HCT116 (cell line): ENCODE measurements at regions not wholly inside any gene's neighbourhood (a gene's known extent, or its start where the extent isn't known, plus 50 kb on each side); places are given as distances from the start of the nearest gene placed in this dataset.

Experiments used
- ATAC-seq: fragments of 200-7000 bp; cut with Tn5 transposase; 2 replicates; pipeline ENCODE4 v1.9.1; 2020; ENCODE audit warnings: mild to moderate bottlenecking, moderate library complexity
- BruUV-seq: library from RNA; stranded (reverse); fragments of 400-500 nt; replicated peaks from 2 replicates; lab custom pipeline; 2021; lab: Mats Ljungman, UMichigan
- CTCF ChIA-PET: fragments of 300-600 bp; sonication (Branson Sonifier 250); formaldehyde crosslinking; loops from one replicate; lab custom pipeline; 2021; ENCODE audit warnings: antibody characterized with exemption; lab: Charles Lee
- POLR2A ChIA-PET: fragments of 300-600, 350-600 bp; sonication (Branson Sonifier 250); formaldehyde crosslinking; loops from one replicate; lab custom pipeline; 2021; ENCODE audit warnings: antibody characterized with exemption; lab: Charles Lee
- RAD21 ChIA-PET, 2 experiments: fragments of 300-600 bp; sonication (Branson Sonifier 250); formaldehyde crosslinking; loops; one replicate each; lab custom pipeline; 2023; ENCODE audit warnings: low total read pairs in 2 of 2; ENCODE audit not compliant: uncharacterized antibody in 2 of 2, unreplicated experiment in 2 of 2, low non-redundant PET in 1 of 2; lab: Charles Lee
- DNase-seq: peaks from one replicate; pipeline ENCODE4 v3.0.0-alpha.2; 2010; ENCODE audit warnings: low read depth, low spot score
- H2AFZ ChIP-seq: fragments of 200-600 bp; shearing (Covaris generic), sonication (generic); 2 replicates; pipeline ENCODE4 v1.6.1; 2017; ENCODE audit warnings: low read depth, mixed run types, mixed read lengths, antibody characterized with exemption, low read length; ENCODE audit not compliant: poor library complexity, severe bottlenecking
- H3K27ac ChIP-seq: 2 replicates; pipeline ENCODE4 v1.5.1; 2012; ENCODE audit warnings: low read depth, low read length
- H3K27me3 ChIP-seq: fragments of 200-600 bp; sonication (generic); 2 replicates; pipeline ENCODE4 v1.6.1; 2016; ENCODE audit warnings: mixed run types, low read length, mixed read lengths; ENCODE audit not compliant: insufficient read depth
- H3K36me3 ChIP-seq, 2 experiments: fragments of 200-500 bp in 1 of 2; fragments of 200-600 bp in 1 of 2; sonication (Bioruptor generic) in 1 of 2; sonication (generic) in 1 of 2; 2 replicates each; pipeline versions ENCODE4 v1.5.1 to v1.6.1; 2014 to 2016; ENCODE audit warnings: low read length in 2 of 2, inconsistent platforms in 1 of 2, mixed read lengths in 1 of 2, mixed run types in 1 of 2; ENCODE audit not compliant: insufficient read depth in 2 of 2, control insufficient read depth in 1 of 2
- H3K4me1 ChIP-seq, 2 experiments: fragments of 200-600 bp in 1 of 2; sonication (generic) in 1 of 2; 2 replicates each; pipeline versions ENCODE4 v1.5.1 to v1.6.1; 2012 to 2017; ENCODE audit warnings: low read length in 2 of 2, inconsistent platforms in 1 of 2, mild to moderate bottlenecking in 1 of 2, mixed read lengths in 1 of 2, mixed run types in 1 of 2, moderate library complexity in 1 of 2; ENCODE audit not compliant: insufficient read depth in 2 of 2, control insufficient read depth in 1 of 2
- H3K4me2 ChIP-seq: fragments of 200-600 bp; sonication (generic); 2 replicates; pipeline ENCODE4 v1.6.1; 2017; ENCODE audit warnings: mixed run types, low read length, mixed read lengths
- H3K4me3 ChIP-seq, 2 experiments: fragments of 200-600 bp in 1 of 2; sonication (generic) in 1 of 2; replicated peaks in 1 of 2; 2 replicates each; pipeline ENCODE4 v1.5.1; 2011 to 2016; ENCODE audit warnings: low read length in 2 of 2, control low read depth in 1 of 2, low read depth in 1 of 2, mild to moderate bottlenecking in 1 of 2, mixed read lengths in 1 of 2, mixed run types in 1 of 2
- H3K79me2 ChIP-seq: fragments of 200-600 bp; sonication (generic); 2 replicates; pipeline ENCODE4 v1.6.1; 2017; ENCODE audit warnings: mild to moderate bottlenecking, mixed run types, low read length, moderate library complexity, mixed read lengths; ENCODE audit not compliant: insufficient read depth
- H3K9ac ChIP-seq: fragments of 200-600 bp; sonication (generic); 2 replicates; pipeline ENCODE4 v1.6.1; 2016; ENCODE audit warnings: low read length, mixed read lengths
- H3K9me2 ChIP-seq: fragments of 200-600 bp; sonication (generic), shearing (Covaris generic); 2 replicates; pipeline ENCODE4 v1.6.1; 2017; ENCODE audit warnings: mixed run types, mild to moderate bottlenecking, moderate library complexity; ENCODE audit not compliant: insufficient read depth
- H3K9me3 ChIP-seq, 2 experiments: fragments of 200-500 bp in 1 of 2; fragments of 200-600 bp in 1 of 2; sonication (Bioruptor generic) in 1 of 2; sonication (generic) in 1 of 2; 2 replicates each; pipeline ENCODE4 v1.6.1; 2014 to 2017; ENCODE audit warnings: low read length in 2 of 2, mixed read lengths in 2 of 2, inconsistent platforms in 1 of 2, low read depth in 1 of 2, mild to moderate bottlenecking in 1 of 2, mixed run types in 1 of 2, moderate library complexity in 1 of 2; ENCODE audit not compliant: control insufficient read depth in 1 of 2, insufficient read depth in 1 of 2
- H4K20me1 ChIP-seq: fragments of 200-600 bp; sonication (generic), shearing (Covaris generic); 2 replicates; pipeline ENCODE4 v1.6.1; 2017; ENCODE audit warnings: mixed run types, mild to moderate bottlenecking, moderate library complexity; ENCODE audit not compliant: insufficient read depth
- CBX3 ChIP-seq: IDR thresholded peaks from 2 replicates; pipeline ENCODE4 v1.6.1; 2012; ENCODE audit warnings: low read depth
- CEBPB ChIP-seq: IDR thresholded peaks from 2 replicates; pipeline ENCODE4 v1.6.1; 2012; ENCODE audit warnings: low read depth
- EGR1 ChIP-seq: IDR thresholded peaks from 2 replicates; pipeline ENCODE4 v1.6.1; 2012; ENCODE audit warnings: low read depth
- ELF1 ChIP-seq: IDR thresholded peaks from 2 replicates; pipeline ENCODE4 v1.6.1; 2012; ENCODE audit warnings: low read depth, borderline replicate concordance
- EZH2 ChIP-seq: fragments of 200-600 bp; sonication (generic); IDR thresholded peaks from 2 replicates; pipeline ENCODE4 v1.6.1; 2017; ENCODE audit warnings: antibody characterized with exemption, mixed run types
- EZH2phosphoT487 ChIP-seq: fragments of 200-600 bp; IDR thresholded peaks from 2 replicates; pipeline ENCODE4 v1.6.1; 2018; ENCODE audit warnings: antibody characterized with exemption, borderline replicate concordance
- FOSL1 ChIP-seq: IDR thresholded peaks from 2 replicates; pipeline ENCODE4 v1.6.1; 2012; ENCODE audit warnings: low read depth
- JUND ChIP-seq: IDR thresholded peaks from 2 replicates; pipeline ENCODE4 v1.6.1; 2012
- MAX ChIP-seq: IDR thresholded peaks from 2 replicates; pipeline ENCODE4 v1.6.1; 2012
- POLR2A ChIP-seq: IDR thresholded peaks from 2 replicates; pipeline ENCODE4 v1.7.0; 2011; ENCODE audit warnings: borderline replicate concordance; ENCODE audit not compliant: insufficient read depth, insufficient read length; ENCODE audit errors: extremely low read depth
- SIN3A ChIP-seq: IDR thresholded peaks from 2 replicates; pipeline ENCODE4 v1.6.1; 2012; ENCODE audit warnings: low read depth
- SP1 ChIP-seq: IDR thresholded peaks from 2 replicates; pipeline ENCODE4 v1.6.1; 2012; ENCODE audit warnings: low read depth
- SRF ChIP-seq: IDR thresholded peaks from 2 replicates; pipeline ENCODE4 v1.6.1; 2012; ENCODE audit warnings: low read depth
- TCF7L2 ChIP-seq: IDR thresholded peaks from 2 replicates; pipeline ENCODE4 v1.7.0; 2011; ENCODE audit warnings: borderline replicate concordance, inconsistent platforms; ENCODE audit not compliant: insufficient read depth, insufficient read length; ENCODE audit errors: extremely low read depth
- ZFX ChIP-seq: fragments of 450-650 bp; IDR thresholded peaks from 2 replicates; pipeline ENCODE4 v1.6.1; 2017
- ZNF274 ChIP-seq: fragments of 200-500 bp; sonication (Bioruptor generic); IDR thresholded peaks from 2 replicates; pipeline ENCODE4 v1.6.1; 2014; ENCODE audit warnings: mild to moderate bottlenecking, low read depth, low read length, inconsistent platforms
- intact Hi-C: fragments of 100-400 bp; cut with micrococcal nuclease; formaldehyde crosslinking; loops from 2 replicates; pipeline ENCODE4 v1.10.0; 2022
- TF ChIP-seq, protein P1 (sequence below), 3 experiments: fragments of 200-600 bp in 1 of 3; sonication (generic) in 1 of 3; IDR thresholded peaks in 2 of 3; conservative IDR thresholded peaks in 1 of 3; 2 replicates each; pipeline ENCODE4 v1.5.1; 2012 to 2017; ENCODE audit warnings: low read depth in 2 of 3, low read length in 2 of 3, antibody characterized with exemption in 1 of 3, borderline replicate concordance in 1 of 3, control low read depth in 1 of 3, mild to moderate bottlenecking in 1 of 3, mixed read lengths in 1 of 3, mixed run types in 1 of 3, moderate library complexity in 1 of 3; ENCODE audit not compliant: insufficient read depth in 1 of 3
- TF ChIP-seq, protein P2 (sequence below): IDR thresholded peaks from 2 replicates; pipeline ENCODE4 v1.6.1; 2012
- TF ChIP-seq, protein P3 (sequence below): IDR thresholded peaks from 2 replicates; pipeline ENCODE4 v1.6.1; 2012; ENCODE audit warnings: low read depth
- TF ChIP-seq, protein P4 (sequence below): IDR thresholded peaks from 2 replicates; pipeline ENCODE4 v1.6.1; 2011; ENCODE audit warnings: mild to moderate bottlenecking, low read length, moderate library complexity; ENCODE audit not compliant: insufficient replicate concordance; ENCODE audit errors: extremely low read depth

DNA sequence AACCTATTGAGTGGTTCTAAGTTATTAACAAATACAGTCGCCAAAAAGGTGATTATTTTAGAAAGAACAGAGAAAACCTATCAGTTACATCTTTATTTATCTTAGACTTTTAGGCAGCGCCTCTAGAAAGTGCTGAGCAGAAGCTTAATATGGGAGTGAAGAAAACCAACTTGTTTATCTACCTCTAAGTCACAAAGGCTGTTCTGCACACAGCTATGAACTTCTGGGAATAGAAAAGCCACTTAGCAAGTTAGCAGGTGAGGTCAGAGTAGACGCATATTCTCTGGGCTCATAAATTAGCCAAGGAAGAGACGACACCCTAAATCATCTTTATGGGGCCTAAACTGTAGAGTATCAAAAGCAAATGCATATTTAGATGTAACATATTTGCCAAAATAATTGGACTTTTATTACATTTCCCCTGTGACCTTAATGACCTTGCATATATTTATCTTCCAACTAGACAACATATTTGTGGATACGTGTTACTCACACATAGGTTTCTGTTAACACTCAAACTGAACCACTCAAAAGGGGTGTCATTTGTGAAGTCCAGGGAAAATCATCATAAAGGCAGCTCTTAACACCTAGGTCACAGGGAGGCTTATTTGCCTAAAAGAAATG lies 267.1 kb downstream of the ADGB start:
- Histone ChIP-seq H3K4me2 (no peak overlapping the region), H2AFZ (no peak overlapping the region), H3K36me3 (no peaks in the 10 kb centered on the region), H3K4me3 (no peak overlapping the region)
- intact Hi-C loops = no loop called here
- BruUV-seq = no TSS peak
- no peak for TF ChIP-seq SP1
- no peak for TF ChIP-seq SIN3A
- no peak for TF ChIP-seq EZH2phosphoT487
- TF ChIP-seq FOSL1 = no peak
- no peak for TF ChIP-seq CEBPB
- TF ChIP-seq POLR2A = no peak
- no peak for TF ChIP-seq MAX
- TF ChIP-seq SRF = no peak
- TF ChIP-seq, protein P1, sequence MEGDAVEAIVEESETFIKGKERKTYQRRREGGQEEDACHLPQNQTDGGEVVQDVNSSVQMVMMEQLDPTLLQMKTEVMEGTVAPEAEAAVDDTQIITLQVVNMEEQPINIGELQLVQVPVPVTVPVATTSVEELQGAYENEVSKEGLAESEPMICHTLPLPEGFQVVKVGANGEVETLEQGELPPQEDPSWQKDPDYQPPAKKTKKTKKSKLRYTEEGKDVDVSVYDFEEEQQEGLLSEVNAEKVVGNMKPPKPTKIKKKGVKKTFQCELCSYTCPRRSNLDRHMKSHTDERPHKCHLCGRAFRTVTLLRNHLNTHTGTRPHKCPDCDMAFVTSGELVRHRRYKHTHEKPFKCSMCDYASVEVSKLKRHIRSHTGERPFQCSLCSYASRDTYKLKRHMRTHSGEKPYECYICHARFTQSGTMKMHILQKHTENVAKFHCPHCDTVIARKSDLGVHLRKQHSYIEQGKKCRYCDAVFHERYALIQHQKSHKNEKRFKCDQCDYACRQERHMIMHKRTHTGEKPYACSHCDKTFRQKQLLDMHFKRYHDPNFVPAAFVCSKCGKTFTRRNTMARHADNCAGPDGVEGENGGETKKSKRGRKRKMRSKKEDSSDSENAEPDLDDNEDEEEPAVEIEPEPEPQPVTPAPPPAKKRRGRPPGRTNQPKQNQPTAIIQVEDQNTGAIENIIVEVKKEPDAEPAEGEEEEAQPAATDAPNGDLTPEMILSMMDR (IDR thresholded peaks at IDR 0.05 in 2 of 3, conservative IDR thresholded peaks at IDR 0.05 in 1 of 3; ENCODE audit: borderline replicate concordance in 1 of 3, insufficient read depth in 1 of 3, low read depth in 2 of 3, low read length in 2 of 3) = no peak
- TF ChIP-seq CBX3 = no peak
- TF ChIP-seq, protein P2, sequence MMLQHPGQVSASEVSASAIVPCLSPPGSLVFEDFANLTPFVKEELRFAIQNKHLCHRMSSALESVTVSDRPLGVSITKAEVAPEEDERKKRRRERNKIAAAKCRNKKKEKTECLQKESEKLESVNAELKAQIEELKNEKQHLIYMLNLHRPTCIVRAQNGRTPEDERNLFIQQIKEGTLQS = no peak
- no peak for TF ChIP-seq ELF1
- TF ChIP-seq TCF7L2 = no peak
- TF ChIP-seq, protein P3, sequence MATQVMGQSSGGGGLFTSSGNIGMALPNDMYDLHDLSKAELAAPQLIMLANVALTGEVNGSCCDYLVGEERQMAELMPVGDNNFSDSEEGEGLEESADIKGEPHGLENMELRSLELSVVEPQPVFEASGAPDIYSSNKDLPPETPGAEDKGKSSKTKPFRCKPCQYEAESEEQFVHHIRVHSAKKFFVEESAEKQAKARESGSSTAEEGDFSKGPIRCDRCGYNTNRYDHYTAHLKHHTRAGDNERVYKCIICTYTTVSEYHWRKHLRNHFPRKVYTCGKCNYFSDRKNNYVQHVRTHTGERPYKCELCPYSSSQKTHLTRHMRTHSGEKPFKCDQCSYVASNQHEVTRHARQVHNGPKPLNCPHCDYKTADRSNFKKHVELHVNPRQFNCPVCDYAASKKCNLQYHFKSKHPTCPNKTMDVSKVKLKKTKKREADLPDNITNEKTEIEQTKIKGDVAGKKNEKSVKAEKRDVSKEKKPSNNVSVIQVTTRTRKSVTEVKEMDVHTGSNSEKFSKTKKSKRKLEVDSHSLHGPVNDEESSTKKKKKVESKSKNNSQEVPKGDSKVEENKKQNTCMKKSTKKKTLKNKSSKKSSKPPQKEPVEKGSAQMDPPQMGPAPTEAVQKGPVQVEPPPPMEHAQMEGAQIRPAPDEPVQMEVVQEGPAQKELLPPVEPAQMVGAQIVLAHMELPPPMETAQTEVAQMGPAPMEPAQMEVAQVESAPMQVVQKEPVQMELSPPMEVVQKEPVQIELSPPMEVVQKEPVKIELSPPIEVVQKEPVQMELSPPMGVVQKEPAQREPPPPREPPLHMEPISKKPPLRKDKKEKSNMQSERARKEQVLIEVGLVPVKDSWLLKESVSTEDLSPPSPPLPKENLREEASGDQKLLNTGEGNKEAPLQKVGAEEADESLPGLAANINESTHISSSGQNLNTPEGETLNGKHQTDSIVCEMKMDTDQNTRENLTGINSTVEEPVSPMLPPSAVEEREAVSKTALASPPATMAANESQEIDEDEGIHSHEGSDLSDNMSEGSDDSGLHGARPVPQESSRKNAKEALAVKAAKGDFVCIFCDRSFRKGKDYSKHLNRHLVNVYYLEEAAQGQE = no peak
- TF ChIP-seq JUND = no peak
- no peak for TF ChIP-seq ZNF274
- TF ChIP-seq EZH2 = no peak
- TF ChIP-seq EGR1 = no peak
- TF ChIP-seq, protein P4, sequence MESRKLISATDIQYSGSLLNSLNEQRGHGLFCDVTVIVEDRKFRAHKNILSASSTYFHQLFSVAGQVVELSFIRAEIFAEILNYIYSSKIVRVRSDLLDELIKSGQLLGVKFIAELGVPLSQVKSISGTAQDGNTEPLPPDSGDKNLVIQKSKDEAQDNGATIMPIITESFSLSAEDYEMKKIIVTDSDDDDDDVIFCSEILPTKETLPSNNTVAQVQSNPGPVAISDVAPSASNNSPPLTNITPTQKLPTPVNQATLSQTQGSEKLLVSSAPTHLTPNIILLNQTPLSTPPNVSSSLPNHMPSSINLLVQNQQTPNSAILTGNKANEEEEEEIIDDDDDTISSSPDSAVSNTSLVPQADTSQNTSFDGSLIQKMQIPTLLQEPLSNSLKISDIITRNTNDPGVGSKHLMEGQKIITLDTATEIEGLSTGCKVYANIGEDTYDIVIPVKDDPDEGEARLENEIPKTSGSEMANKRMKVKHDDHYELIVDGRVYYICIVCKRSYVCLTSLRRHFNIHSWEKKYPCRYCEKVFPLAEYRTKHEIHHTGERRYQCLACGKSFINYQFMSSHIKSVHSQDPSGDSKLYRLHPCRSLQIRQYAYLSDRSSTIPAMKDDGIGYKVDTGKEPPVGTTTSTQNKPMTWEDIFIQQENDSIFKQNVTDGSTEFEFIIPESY = no peak
- TF ChIP-seq ZFX = no peak
- TF ChIP-seq, all 23 proteins: peak for 0
- DNase-seq (no peak), ATAC-seq (no peak)
- Histone ChIP-seq H3K9me2 (no peaks in the 10 kb centered on the region), H3K9me3 (no peaks in the 10 kb centered on the region), H3K9ac (no peak overlapping the region), H4K20me1 (no peaks in the 10 kb centered on the region), H3K79me2 (no peaks in the 10 kb centered on the region), H3K4me1 (no peaks in the 10 kb centered on the region), H3K27ac (no peak overlapping the region), H3K27me3 (no peaks in the 10 kb centered on the region)
- RAD21 ChIA-PET = no interaction called here
- CTCF ChIA-PET = no interaction called here
- POLR2A ChIA-PET = no interaction called here
